Neutrophil (primary cell): ENCODE measurements at regions not wholly inside any gene's neighbourhood (a gene's known extent, or its start where the extent isn't known, plus 50 kb on each side); places are given as distances from the start of the nearest gene placed in this dataset.

Experiments used
- H3K27ac ChIP-seq: fragments of 200-600 bp; sonication (generic); 2 replicates; pipeline ENCODE4 v1.5.1; 2016; ENCODE audit warnings: mild to moderate bottlenecking, moderate library complexity
- H3K27me3 ChIP-seq: fragments of 200-600 bp; sonication (generic); 2 replicates; pipeline ENCODE4 v1.6.0; 2016; ENCODE audit warnings: mild to moderate bottlenecking
- H3K36me3 ChIP-seq: fragments of 200-600 bp; sonication (generic); 2 replicates; pipeline ENCODE4 v1.5.1; 2017
- H3K4me1 ChIP-seq, 2 experiments: fragments of 200-600 bp in 1 of 2; sonication (generic) in 1 of 2; 1 replicate in 1 of 2; 2 replicates in 1 of 2; pipeline versions ENCODE4 v1.5.1 to v1.6.1; 2013 to 2016; ENCODE audit warnings: low read depth in 1 of 2, low read length in 1 of 2, mild to moderate bottlenecking in 1 of 2, moderate library complexity in 1 of 2; ENCODE audit not compliant: control insufficient read depth in 1 of 2, insufficient read depth in 1 of 2
- H3K4me3 ChIP-seq, 2 experiments: fragments of 200-600 bp in 1 of 2; sonication (generic) in 1 of 2; 1 replicate in 1 of 2; 2 replicates in 1 of 2; pipeline ENCODE4 v1.5.1; 2013 to 2016; ENCODE audit warnings: low read depth in 1 of 2, low read length in 1 of 2, mild to moderate bottlenecking in 1 of 2, moderate library complexity in 1 of 2
- H3K9me3 ChIP-seq: fragments of 200-600 bp; sonication (generic); 2 replicates; pipeline ENCODE4 v1.5.1; 2016
- TF ChIP-seq, protein P1 (sequence below): fragments of 200-600 bp; sonication (generic); IDR thresholded peaks from 2 replicates; pipeline ENCODE4 v1.5.1; 2016; ENCODE audit warnings: antibody characterized with exemption

DNA sequence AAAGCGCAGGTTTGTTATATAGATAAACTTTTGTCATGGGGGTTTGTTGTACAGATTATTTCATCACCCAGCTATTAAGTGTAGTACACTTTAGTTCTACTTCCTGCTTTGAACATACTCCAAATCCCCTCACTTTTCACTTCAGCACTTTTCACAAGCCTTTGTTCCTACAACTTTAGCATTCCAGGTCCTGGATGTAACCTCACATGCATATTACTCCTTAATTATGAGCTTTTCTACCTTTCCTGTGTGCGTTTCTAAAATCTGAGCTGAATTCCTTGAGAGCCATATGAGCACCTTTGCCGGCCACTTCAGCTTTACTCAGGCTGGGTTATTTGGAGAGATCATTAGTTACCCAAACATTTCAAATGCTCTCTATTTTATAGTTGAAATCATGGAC, 179.2 kb upstream of the TNFAIP3 start:
- Histone ChIP-seq H3K27me3 (peaks cover 17% of the 10 kb centered on the region), H3K4me3 (no peak overlapping the region), H3K4me1 (no peaks in the 10 kb centered on the region), H3K9me3 (no peaks in the 10 kb centered on the region), H3K36me3 (no peaks in the 10 kb centered on the region), H3K27ac (no peak overlapping the region)
- TF ChIP-seq, protein P1, sequence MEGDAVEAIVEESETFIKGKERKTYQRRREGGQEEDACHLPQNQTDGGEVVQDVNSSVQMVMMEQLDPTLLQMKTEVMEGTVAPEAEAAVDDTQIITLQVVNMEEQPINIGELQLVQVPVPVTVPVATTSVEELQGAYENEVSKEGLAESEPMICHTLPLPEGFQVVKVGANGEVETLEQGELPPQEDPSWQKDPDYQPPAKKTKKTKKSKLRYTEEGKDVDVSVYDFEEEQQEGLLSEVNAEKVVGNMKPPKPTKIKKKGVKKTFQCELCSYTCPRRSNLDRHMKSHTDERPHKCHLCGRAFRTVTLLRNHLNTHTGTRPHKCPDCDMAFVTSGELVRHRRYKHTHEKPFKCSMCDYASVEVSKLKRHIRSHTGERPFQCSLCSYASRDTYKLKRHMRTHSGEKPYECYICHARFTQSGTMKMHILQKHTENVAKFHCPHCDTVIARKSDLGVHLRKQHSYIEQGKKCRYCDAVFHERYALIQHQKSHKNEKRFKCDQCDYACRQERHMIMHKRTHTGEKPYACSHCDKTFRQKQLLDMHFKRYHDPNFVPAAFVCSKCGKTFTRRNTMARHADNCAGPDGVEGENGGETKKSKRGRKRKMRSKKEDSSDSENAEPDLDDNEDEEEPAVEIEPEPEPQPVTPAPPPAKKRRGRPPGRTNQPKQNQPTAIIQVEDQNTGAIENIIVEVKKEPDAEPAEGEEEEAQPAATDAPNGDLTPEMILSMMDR: no peak

DNA sequence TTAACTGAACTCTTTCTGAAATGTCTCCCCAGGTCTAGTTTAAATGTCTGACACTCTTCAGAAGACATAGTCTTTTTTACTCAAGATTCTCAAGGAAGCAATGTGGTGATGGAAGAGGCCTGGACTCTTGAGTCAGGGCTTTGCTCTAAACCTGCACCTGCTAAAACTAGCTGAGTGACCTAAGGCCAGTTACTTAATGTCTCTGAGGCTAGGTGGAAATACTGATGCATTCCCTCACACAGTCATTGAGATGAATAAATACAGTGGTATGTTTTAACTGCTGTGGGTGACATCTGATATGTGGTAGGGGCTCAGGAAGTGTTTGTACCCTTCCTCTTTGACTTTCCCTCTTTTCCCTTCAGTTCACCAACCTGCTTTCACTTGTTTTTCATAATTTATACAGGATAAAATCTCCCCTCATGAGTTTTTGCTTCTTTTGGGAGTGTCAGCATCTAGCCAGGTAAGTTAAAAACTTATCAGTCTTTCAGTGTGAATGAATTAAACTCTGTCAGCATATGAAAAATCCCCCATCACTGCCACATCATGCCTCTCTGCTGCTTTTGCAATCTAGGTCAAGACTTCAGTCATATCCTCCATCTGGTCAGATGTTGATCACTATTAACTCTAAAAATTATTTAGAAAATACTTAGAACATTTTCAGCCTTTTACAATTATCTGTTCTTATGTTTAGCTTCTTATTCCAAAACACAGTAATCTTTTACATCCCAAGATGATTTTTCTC, 178.7 kb upstream of the TNFAIP3 start:
- Histone ChIP-seq H3K4me1 (no peaks in the 10 kb centered on the region), H3K27ac (no peak overlapping the region), H3K36me3 (no peaks in the 10 kb centered on the region), H3K4me3 (no peak overlapping the region), H3K27me3 (peaks cover 17% of the 10 kb centered on the region), H3K9me3 (no peaks in the 10 kb centered on the region)
- TF ChIP-seq, protein P1: no peak

DNA sequence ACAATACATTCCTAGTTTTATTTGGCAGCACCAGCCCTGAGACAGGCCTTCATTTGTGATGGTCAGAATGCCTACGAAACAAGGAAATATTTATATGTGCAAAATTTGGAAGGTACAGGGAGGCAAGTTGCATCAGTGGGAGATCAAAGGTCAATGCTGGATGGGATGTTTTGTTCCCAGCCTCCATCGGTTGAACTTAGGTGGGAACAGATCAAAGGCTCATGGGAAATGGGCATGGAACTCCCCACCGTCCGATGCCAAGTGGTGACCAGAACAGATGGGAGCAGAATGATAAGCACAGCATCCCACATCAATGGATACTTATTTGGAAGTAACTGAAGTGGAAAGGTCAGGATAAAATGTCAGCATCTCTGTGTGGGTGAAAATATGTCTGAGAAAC, 177.7 kb upstream of the TNFAIP3 start:
- Histone ChIP-seq H3K9me3 (no peaks in the 10 kb centered on the region), H3K27me3 (peaks cover 17% of the 10 kb centered on the region), H3K4me3 (no peak overlapping the region), H3K4me1 (no peaks in the 10 kb centered on the region), H3K27ac (no peak overlapping the region), H3K36me3 (no peaks in the 10 kb centered on the region)
- TF ChIP-seq, protein P1: no peak

DNA sequence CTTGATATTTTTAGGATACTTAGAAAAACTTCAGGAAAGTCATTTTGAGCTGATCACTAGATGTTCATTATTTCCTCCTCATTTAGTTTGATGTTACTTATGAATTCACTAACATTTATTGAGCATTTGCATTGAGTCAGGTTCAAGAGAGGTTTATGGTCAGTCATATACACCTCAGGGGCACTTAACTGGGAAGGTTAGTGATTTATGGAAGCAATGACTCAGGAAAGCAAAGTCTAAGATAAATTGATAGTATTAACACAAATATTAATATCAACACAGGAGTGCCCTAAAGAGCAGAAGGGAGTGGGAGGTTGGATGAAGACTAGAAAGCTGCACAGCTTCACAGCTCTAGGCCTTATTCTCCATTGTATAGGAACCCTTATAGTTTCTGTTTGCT, 177.0 kb upstream of the TNFAIP3 start:
- TF ChIP-seq, protein P1: no peak
- H3K36me3 ChIP-seq: no peaks in the 10 kb centered on the region
- peaks cover 17% of the 10 kb centered on the region for H3K27me3 ChIP-seq
- H3K9me3 ChIP-seq: no peaks in the 10 kb centered on the region
- no peak overlapping the region for H3K4me3 ChIP-seq
- H3K4me1 ChIP-seq: no peaks in the 10 kb centered on the region
- no peak overlapping the region for H3K27ac ChIP-seq

DNA sequence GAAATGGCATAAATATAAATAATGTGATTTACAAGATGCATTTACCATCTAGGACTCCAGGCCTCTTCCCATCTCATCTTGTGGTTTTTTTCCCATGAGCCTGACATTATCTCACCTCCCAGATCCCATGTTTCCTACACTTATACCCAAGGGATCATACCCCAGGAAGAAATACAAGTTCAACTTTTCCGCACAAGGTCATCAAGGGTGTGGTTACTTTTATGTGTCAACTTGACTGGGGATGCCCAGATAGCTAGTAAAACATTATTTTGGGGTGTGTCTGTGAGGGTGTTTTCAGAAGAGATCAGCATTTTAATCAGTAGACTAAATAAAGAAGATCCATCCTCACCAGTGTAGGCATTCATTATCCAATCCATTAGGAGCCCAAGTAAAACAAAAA, 176.3 kb upstream of the TNFAIP3 start:
- no peak overlapping the region for H3K27ac ChIP-seq
- H3K27me3 ChIP-seq: peaks cover 12% of the 10 kb centered on the region
- H3K4me1 ChIP-seq: no peaks in the 10 kb centered on the region
- TF ChIP-seq, protein P1: no peak
- no peaks in the 10 kb centered on the region for H3K9me3 ChIP-seq
- H3K36me3 ChIP-seq: no peaks in the 10 kb centered on the region
- no peak overlapping the region for H3K4me3 ChIP-seq
